B cell (primary cell): ENCODE measurements at regions not wholly inside any gene's neighbourhood (a gene's known extent, or its start where the extent isn't known, plus 50 kb on each side); places are given as distances from the start of the nearest gene placed in this dataset.

Experiments
- ATAC-seq: fragments of 200-7000 bp; cut with Tn5 transposase; one replicate; pipeline ENCODE4 v1.10.0; 2021; ENCODE audit warnings: low read depth, mild to moderate bottlenecking, moderate number of reproducible peaks, moderate library complexity
- CTCF ChIA-PET: fragments of 350-600 bp; sonication (Branson Sonifier 250); formaldehyde crosslinking; loops from one replicate; lab custom pipeline; 2021; ENCODE audit warnings: antibody characterized with exemption, inconsistent platforms; lab: Charles Lee
- POLR2A ChIA-PET: fragments of 350-600 bp; sonication (Branson Sonifier 250); formaldehyde crosslinking; loops from one replicate; lab custom pipeline; 2021; ENCODE audit warnings: antibody characterized with exemption; lab: Charles Lee
- DNase-seq: peaks from one replicate; pipeline ENCODE4 v3.0.0; 2013
- H2AFZ ChIP-seq: 2 replicates; pipeline ENCODE4 v1.6.1; 2012; ENCODE audit warnings: mild to moderate bottlenecking, low read depth, low read length; ENCODE audit not compliant: insufficient read depth, poor library complexity, severe bottlenecking
- H3K27ac ChIP-seq, 2 donors: 1 replicate in 1 of 2; 2 replicates in 1 of 2; pipeline ENCODE4 v1.5.1; 2012 to 2013; ENCODE audit warnings: low read length in 2 of 2, mild to moderate bottlenecking in 2 of 2, moderate library complexity in 1 of 2
- H3K27me3 ChIP-seq, 4 experiments: fragments of 200-600 bp in 1 of 4; sonication (generic) in 1 of 4; replicated peaks in 1 of 4; 1 replicate in 2 of 4; 2 replicates in 2 of 4; pipeline versions ENCODE4 v1.6.1 to v1.7.0; 2013 to 2016; ENCODE audit warnings: low read length in 3 of 4, mild to moderate bottlenecking in 2 of 4, mixed read lengths in 1 of 4, moderate library complexity in 1 of 4; ENCODE audit not compliant: insufficient read depth in 4 of 4, control insufficient read depth in 3 of 4; ENCODE audit errors: control extremely low read depth in 1 of 4
- H3K36me3 ChIP-seq, 2 experiments: replicated peaks in 1 of 2; 1 replicate in 1 of 2; 2 replicates in 1 of 2; pipeline versions ENCODE4 v1.6.1 to v1.7.1; 2013; ENCODE audit warnings: low read length in 1 of 2; ENCODE audit not compliant: insufficient read depth in 2 of 2, control insufficient read depth in 1 of 2; ENCODE audit errors: control extremely low read depth in 1 of 2, extremely low read depth in 1 of 2
- H3K4me1 ChIP-seq, 2 donors: fragments of 200-600 bp in 1 of 2; sonication (generic) in 1 of 2; 1 replicate in 1 of 2; 2 replicates in 1 of 2; pipeline versions ENCODE4 v1.5.1 to v1.6.1; 2013 to 2017; ENCODE audit warnings: low read length in 2 of 2; ENCODE audit not compliant: control insufficient read depth in 2 of 2, insufficient read depth in 2 of 2
- H3K4me2 ChIP-seq: replicated peaks from 2 replicates; pipeline ENCODE3; 2012; ENCODE audit warnings: mild to moderate bottlenecking, low read depth, low read length; ENCODE audit not compliant: poor library complexity, severe bottlenecking
- H3K4me3 ChIP-seq, 5 experiments: fragments of 200-600 bp in 1 of 5; sonication (generic) in 1 of 5; 1 replicate in 3 of 5; 2 replicates in 2 of 5; pipeline versions ENCODE4 v1.5.1 to v1.7.0; 2011 to 2016; ENCODE audit warnings: low read length in 4 of 5, mild to moderate bottlenecking in 4 of 5, low read depth in 2 of 5, control low read depth in 1 of 5, moderate library complexity in 1 of 5; ENCODE audit not compliant: insufficient read depth in 1 of 5; ENCODE audit errors: control extremely low read depth in 1 of 5, extremely low read depth in 1 of 5
- H3K79me2 ChIP-seq: fragments of 200-600 bp; sonication (generic); one replicate; pipeline ENCODE4 v1.6.0; 2016; ENCODE audit warnings: low read length; ENCODE audit not compliant: control insufficient read depth, insufficient read depth
- H3K9ac ChIP-seq: fragments of 200-600 bp; sonication (generic); 2 replicates; pipeline ENCODE4 v1.6.1; 2017; ENCODE audit warnings: mild to moderate bottlenecking, low read length, moderate library complexity
- H3K9me3 ChIP-seq, 3 donors: one replicate each; pipeline versions ENCODE4 v1.6.1 to v1.7.1; 2013; ENCODE audit warnings: low read length in 2 of 3; ENCODE audit not compliant: control insufficient read depth in 2 of 3, insufficient read depth in 1 of 3; ENCODE audit errors: control extremely low read depth in 1 of 3
- H4K20me1 ChIP-seq: 2 replicates; pipeline ENCODE4 v1.6.0; 2012; ENCODE audit warnings: mild to moderate bottlenecking, low read length; ENCODE audit not compliant: insufficient read depth, control insufficient read depth, poor library complexity, severe bottlenecking
- H3K27ac Mint-ChIP-seq: one replicate; pipeline ENCODE4 v1.8.0; 2021; ENCODE audit warnings: mixed read lengths
- H3K27me3 Mint-ChIP-seq: one replicate; pipeline ENCODE4 v1.8.0; 2021; ENCODE audit warnings: mixed read lengths
- H3K4me1 Mint-ChIP-seq: one replicate; pipeline ENCODE4 v1.8.0; 2021; ENCODE audit warnings: mixed read lengths
- H3K4me3 Mint-ChIP-seq: one replicate; pipeline ENCODE4 v1.8.0; 2021; ENCODE audit warnings: mixed read lengths
- H3K9me3 Mint-ChIP-seq: one replicate; pipeline ENCODE4 v1.8.0; 2022; ENCODE audit warnings: mixed read lengths; ENCODE audit not compliant: insufficient read depth
- EZH2 ChIP-seq: IDR thresholded peaks from 2 replicates; pipeline ENCODE4 v1.6.1; 2012; ENCODE audit warnings: borderline replicate concordance, low read depth, mild to moderate bottlenecking, moderate library complexity, low read length; ENCODE audit not compliant: insufficient read depth, poor library complexity, severe bottlenecking
- WGBS: methylation state at CpG from one replicate; pipeline ENCODE4 v1.1.5; 2013; ENCODE audit warnings: missing lambda C conversion rate; ENCODE audit not compliant: insufficient coverage; 5-methylcytosine and 5-hydroxymethylcytosine counted together
- intact Hi-C: fragments of 100-400 bp; cut with micrococcal nuclease; formaldehyde crosslinking; loops from one replicate; pipeline ENCODE4 v1.10.0; 2022
- TF ChIP-seq, protein P1 (sequence below): fragments of 200-600 bp; IDR thresholded peaks from one replicate; pipeline ENCODE4 v1.8.0; 2022; ENCODE audit warnings: antibody characterized with exemption, mild to moderate bottlenecking

DNA sequence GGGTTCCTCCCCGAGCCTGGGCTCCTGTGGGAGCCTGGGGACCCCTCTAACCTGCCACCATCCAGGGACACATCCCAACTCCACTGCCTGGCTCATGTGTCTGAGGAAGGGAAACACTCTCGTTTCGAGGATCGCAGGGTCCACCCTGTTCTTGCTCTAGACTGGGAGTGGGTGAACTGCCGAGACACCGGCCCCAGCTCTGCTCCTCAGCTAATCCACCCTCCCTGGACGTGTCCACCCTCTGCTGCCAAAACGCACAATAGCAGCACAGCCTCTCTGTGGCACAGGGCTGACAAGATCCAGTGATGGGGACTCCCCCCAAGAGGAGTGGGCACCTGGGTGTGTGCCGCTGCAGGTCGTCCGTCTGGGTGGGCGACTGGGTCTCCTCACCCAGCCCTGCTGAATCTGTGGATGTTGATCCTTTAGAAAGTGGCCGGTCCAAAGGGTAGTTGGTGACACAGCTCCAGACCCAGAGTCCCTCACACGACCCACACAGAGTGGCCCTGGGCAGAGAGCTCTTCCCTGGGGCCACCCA lies 65.2 kb upstream of the FAM20C start:
- 90% methylated on average over 14 of the region's 14 CpGs for WGBS
- CTCF ChIA-PET: no interaction called here
- H3K27ac Mint-ChIP-seq: no peak overlapping the region

More for the DNA sequence above, 65.2 kb upstream of the FAM20C start:
- Histone ChIP-seq H3K27ac (no peak overlapping the region), H3K9ac (no peak overlapping the region), H4K20me1 (no peaks in the 10 kb centered on the region), H3K27me3 (no peaks in the 10 kb centered on the region), H3K36me3 (no peaks in the 10 kb centered on the region), H3K4me2 (no peak overlapping the region), H3K79me2 (no peaks in the 10 kb centered on the region), H3K9me3 (peaks cover 0 to 3% (median 0%) of the 10 kb centered on the region in 3 donors), H3K4me3 (no peak overlapping the region), H3K4me1 (peaks cover 0 to 10% of the 10 kb centered on the region in 2 donors), H2AFZ (no peak overlapping the region)
- TF ChIP-seq EZH2: no peak
- TF ChIP-seq, protein P1, sequence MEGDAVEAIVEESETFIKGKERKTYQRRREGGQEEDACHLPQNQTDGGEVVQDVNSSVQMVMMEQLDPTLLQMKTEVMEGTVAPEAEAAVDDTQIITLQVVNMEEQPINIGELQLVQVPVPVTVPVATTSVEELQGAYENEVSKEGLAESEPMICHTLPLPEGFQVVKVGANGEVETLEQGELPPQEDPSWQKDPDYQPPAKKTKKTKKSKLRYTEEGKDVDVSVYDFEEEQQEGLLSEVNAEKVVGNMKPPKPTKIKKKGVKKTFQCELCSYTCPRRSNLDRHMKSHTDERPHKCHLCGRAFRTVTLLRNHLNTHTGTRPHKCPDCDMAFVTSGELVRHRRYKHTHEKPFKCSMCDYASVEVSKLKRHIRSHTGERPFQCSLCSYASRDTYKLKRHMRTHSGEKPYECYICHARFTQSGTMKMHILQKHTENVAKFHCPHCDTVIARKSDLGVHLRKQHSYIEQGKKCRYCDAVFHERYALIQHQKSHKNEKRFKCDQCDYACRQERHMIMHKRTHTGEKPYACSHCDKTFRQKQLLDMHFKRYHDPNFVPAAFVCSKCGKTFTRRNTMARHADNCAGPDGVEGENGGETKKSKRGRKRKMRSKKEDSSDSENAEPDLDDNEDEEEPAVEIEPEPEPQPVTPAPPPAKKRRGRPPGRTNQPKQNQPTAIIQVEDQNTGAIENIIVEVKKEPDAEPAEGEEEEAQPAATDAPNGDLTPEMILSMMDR: no peak
- DNase-seq (no peak), ATAC-seq (no peak)
- POLR2A ChIA-PET: no interaction called here
- no peak overlapping the region for H3K4me3 Mint-ChIP-seq
- H3K27me3 Mint-ChIP-seq: peaks cover 1% of the 10 kb centered on the region
- H3K4me1 Mint-ChIP-seq: no peaks in the 10 kb centered on the region
- H3K9me3 Mint-ChIP-seq: no peaks in the 10 kb centered on the region
- intact Hi-C loops: no loop called here
